ENCODE measurements at regions not wholly inside any gene's neighbourhood (a gene's known extent, or its start where the extent isn't known, plus 50 kb on each side); places are given as distances from the start of the nearest gene placed in this dataset.

- TF ChIP-seq, protein P1, sequence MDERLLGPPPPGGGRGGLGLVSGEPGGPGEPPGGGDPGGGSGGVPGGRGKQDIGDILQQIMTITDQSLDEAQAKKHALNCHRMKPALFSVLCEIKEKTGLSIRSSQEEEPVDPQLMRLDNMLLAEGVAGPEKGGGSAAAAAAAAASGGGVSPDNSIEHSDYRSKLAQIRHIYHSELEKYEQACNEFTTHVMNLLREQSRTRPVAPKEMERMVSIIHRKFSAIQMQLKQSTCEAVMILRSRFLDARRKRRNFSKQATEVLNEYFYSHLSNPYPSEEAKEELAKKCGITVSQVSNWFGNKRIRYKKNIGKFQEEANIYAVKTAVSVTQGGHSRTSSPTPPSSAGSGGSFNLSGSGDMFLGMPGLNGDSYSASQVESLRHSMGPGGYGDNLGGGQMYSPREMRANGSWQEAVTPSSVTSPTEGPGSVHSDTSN (CRISPR knock-in tag; IDR thresholded peaks at IDR 0.05; ENCODE audit: low read depth): no peak
- TF ChIP-seq, protein P1 (tag; conservative IDR thresholded peaks at IDR 0.05; ENCODE audit: low read depth): no peak
- TF ChIP-seq SMAD1 (IDR thresholded peaks at IDR 0.05; ENCODE audit: low read depth, low read length, partially characterized antibody) (no peak), SAFB2 (IDR thresholded peaks at IDR 0.05; ENCODE audit: borderline replicate concordance, low read depth, low read length, severe bottlenecking) (no peak), TCFL5 (CRISPR knock-in tag; conservative IDR thresholded peaks at IDR 0.05) (no peak), SNRNP70 (optimal IDR thresholded peaks at IDR 0.05; ENCODE audit: low read depth, low read length) (no peak)
Observed at GRCh38 chr3:163852233-163852632, 1226.1 kb downstream of the SI start (continued).

DNA sequence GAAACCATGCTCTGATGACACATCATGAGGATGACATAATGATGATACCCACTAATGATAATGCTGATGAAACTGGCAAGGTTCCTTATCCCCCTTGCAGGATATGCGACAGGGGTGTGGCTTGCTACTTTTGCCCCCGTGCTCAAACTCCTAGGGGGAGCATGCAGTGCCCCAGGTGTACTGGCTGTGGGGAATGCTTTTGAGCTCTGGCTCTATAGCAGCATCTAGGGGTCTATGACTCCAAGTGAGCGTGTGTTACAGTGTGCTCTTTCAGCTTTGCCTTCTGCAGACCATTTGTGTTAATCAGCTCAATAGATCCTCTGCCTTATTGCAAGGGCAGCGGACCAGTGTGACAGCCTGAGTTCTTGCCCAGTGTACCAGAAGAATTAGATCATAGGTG, 1239.5 kb downstream of the SI start:
- H3K4me2 ChIP-seq (ENCODE audit: insufficient read depth, low read length): no peak overlapping the region
- H3K4me1 ChIP-seq (replicated peaks in 1 of 2; ENCODE audit: control insufficient read depth in 2 of 2, insufficient read depth in 2 of 2, low read length in 2 of 2): no peaks in the 10 kb centered on the region
- H3K79me2 ChIP-seq (ENCODE audit: control insufficient read depth, insufficient read depth, low read length): no peaks in the 10 kb centered on the region
- POLR2A ChIA-PET: no interaction called here
- no peaks in the 10 kb centered on the region for H3K36me3 ChIP-seq (ENCODE audit: control insufficient read depth, insufficient read depth, low read length)
- 3% methylated on average over 4 of the region's 4 CpGs for WGBS (ENCODE audit: insufficient coverage, low coverage, missing lambda C conversion rate)
- H3K27me3 ChIP-seq (ENCODE audit: control insufficient read depth in 2 of 2, insufficient read depth in 2 of 2, low read length in 2 of 2): no peaks in the 10 kb centered on the region
- no peaks in the 10 kb centered on the region; the same call in 1 of the 2 replicates for H3K9me3 ChIP-seq (replicated peaks; ENCODE audit: control insufficient read depth, insufficient read depth, low read depth, low read length)
- ATAC-seq (no peak), DNase-seq (ENCODE audit: extremely low read depth in 1 of 4, low spot score in 3 of 4) (no peak), FAIRE-seq (no peak)
- no peak overlapping the region for H3K27ac ChIP-seq (ENCODE audit: extremely low read depth, low read depth, low read length)
- TF ChIP-seq CHD2 (IDR thresholded peaks at IDR 0.05; ENCODE audit: low read depth, low read length) (no peak), POU5F1 (IDR thresholded peaks at IDR 0.05; ENCODE audit: borderline replicate concordance, low read depth, low read length, partially characterized antibody) (no peak)
- no peak overlapping the region for H3K9ac ChIP-seq (ENCODE audit: insufficient read depth in 1 of 2, low read depth in 2 of 2, low read length in 2 of 2)
- intact Hi-C loops (cut with micrococcal nuclease) (no loop called here), in situ Hi-C loops (cut with MboI) (no loop called here)
- H3K9me1 ChIP-seq (ENCODE audit: control insufficient read depth, insufficient read depth, low read length): no peaks in the 10 kb centered on the region
- no TSS peak for BruUV-seq (replicated peaks)
- H2AFZ ChIP-seq (ENCODE audit: low read depth, low read length): no peak overlapping the region
- H4K20me1 ChIP-seq (replicated peaks; ENCODE audit: control insufficient read depth, insufficient read depth, low read length): no peaks in the 10 kb centered on the region
- CTCF ChIA-PET (ENCODE audit: low intra/inter-chr PET ratio): no interaction called here
- H3K4me3 ChIP-seq: no peak overlapping the region
